Inflammatory macrophage (primary cell): ENCODE measurements at regions not wholly inside any gene's neighbourhood (a gene's known extent, or its start where the extent isn't known, plus 50 kb on each side); places are given as distances from the start of the nearest gene placed in this dataset.
"Not testable (repeated sequence)": the region's sequence is repeated elsewhere in the genome, so short reads cannot be mapped to it uniquely, and the experiment has no call there.

Source experiments
- DNase-seq, 2 donors: peaks; one replicate each; pipeline ENCODE4 v3.0.0-alpha.2; 2020 to 2022

DNA sequence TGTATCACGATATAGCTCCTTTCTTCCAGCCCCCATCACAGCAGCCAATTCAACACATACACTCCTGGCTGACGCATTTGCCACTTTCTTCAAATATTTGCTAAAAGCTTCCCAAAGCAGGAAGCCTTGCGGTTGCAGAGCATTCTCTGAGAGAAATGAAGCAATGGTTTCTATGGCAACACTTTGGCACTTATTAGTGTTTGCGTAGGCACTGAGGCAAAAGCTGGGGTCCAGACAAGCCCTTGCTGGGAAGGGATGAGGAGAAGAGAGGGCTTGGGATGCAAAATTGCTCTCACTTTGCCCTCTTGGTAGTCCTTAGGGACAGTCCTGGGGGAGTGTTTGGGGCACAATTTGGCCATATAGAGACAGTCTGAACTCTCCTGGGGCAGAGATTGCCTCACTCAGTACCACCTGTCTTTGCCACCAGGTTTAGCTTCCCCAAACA, 55.0 kb upstream of the PAK3 start:
- peak; percentile 50 to 60 for DNase-seq

DNA sequence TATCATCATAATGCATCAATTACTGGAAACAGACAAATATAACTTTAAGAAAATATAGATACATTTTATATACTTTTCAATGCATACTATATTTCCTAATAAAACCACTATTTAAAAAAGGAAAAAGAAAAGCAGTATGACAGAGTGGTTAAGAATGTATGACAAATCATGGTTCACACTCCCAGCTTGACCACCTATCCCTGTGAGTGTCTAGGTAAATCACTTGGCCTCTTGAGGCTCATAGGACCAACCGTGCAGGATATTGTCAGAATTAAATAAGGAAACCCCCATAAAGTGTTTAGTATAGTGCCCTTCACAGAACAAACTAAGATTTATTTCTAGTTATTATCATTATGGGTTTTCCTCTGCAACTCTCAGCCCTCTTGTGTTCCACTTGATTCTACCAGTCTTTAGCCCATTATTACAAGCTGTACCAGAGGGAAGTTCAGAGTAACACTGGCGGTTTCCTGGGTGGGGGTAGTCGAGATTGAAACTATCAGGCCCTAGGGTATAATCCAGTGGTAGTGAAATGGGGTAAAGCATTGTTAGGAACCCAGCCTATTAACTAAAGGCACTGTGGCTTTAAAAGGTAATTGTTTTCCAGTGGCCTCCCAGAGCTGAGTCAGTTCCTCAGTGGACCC, 55.5 kb upstream of the PAK3 start:
- DNase-seq: no peak

DNA sequence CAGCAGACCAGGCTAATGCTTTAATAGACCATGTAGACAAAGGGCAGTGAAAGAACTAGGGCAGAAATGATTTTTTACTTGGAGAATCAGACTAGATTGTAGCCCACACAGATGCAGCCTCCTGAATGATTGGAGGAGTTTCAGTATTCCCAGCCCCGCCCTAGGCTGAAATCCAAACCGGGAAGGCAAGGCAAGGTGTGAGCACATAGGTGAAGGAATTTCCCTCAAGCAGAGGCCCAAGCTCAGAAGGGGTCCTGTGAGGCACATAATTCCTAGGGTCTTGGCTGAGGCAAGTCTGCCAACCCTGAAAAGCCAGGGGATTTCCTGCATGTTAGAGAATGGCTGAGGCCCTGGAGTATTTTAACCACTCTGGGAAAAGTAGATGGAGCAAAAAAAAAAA, 56.4 kb upstream of the PAK3 start:
- no peak for DNase-seq

DNA sequence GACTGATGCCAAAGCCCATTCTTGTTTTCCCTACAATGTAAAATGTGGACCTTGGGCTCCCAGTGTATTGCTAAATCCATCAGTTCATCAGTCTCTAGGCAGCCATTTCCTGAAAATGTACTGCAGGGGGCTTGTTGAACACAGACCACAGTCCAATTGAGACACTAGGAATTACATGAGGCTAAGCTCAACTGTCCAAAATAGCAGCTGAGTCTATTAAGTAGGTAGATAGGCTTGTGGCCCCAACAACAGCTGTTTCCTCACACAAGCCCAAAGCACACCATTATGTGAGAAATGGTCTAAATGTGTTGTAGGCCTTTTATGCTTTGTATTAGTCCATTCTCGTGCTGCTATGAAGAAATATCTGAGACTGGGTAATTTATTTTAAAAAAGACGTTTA, 60.0 kb upstream of the PAK3 start:
- no peak for DNase-seq

DNA sequence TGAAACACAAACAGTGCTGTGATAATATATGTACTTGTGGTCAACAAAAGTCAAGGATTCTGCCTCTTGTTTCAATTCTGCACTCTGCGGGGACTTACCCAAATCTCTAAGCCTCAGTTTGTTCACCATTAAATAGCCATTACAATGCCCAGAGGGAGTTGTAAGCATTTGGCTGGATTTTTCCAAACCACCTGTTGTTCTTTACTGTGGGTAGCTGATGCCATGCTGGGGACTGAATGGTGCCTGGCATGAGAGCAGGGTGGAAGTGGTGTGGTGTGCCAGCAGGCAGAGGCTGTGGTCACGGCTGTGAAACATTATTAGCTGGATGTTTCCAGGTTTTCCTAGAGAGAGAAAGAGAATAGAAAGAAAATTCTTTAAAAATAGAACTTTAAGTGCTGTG, 60.7 kb upstream of the PAK3 start:
- DNase-seq: no peak

DNA sequence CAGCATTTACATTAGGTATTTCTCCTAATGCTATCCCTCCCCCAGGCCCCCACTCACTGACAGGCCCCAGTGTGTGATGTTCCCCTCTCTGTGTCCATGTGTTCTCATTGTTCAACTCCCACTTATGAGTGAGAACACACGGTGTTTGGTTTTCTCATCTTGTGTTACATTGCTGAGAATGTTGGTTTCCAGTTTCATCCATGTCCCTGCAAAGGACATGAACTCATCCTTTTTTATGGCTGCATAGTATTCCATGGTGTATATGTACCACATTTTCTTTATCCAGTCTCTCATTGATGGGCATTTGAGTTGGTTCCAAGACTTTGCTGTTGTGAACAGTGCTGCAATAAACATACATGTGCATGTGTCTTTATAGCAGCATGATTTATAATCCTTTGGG, 73.0 kb upstream of the PAK3 start:
- DNase-seq: not testable (repeated sequence)

DNA sequence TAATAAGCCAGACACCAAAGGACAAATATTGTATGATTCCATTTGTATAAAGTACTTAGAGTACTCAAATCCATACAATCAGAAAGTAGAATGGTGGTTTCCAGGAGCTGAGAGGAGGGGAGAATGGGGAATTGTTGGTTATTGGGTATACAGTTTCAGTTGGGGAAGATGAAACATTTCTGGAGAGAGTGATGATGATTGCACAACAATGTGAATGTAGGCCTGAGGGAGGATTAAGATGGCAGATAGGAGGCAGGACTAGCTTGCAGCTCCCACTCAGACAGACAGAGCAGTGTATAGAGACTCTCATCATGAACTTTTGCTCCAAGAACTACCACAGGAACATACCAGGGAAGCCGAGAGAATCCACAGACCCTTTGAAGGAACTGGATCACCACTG, 75.7 kb upstream of the PAK3 start:
- DNase-seq: no peak

DNA sequence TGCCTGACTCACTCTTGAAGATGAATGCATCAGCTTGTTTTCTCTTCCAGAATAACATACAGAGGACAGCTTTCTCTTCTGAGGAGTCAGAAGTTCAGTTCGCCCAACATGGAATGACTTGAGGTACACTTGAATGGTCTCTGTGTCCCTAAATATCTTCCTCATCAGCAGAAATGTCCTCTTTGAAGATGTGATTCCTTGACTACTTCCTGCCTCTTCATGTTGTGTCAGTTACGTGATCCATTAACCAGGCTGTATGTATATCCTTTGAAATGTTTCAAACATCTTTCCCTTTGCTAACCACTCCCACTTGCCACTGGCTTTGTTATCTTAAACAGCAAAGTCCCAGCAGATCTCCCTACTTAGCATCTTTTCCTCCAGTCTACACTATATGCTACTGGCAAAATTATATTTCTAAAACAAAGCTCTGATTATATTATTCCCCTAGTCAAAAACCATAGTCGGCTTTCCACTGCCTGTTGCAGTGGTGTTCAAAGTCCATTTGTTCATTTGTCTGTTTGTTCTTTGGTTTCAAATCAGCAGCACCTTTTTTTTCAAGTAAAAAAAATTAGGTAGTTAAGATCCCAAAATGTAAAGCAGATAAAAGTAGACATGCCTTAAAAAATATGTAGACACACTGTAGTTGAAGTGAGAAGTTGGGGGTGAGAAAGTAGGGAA, 82.1 kb upstream of the PAK3 start:
- no peak for DNase-seq

DNA sequence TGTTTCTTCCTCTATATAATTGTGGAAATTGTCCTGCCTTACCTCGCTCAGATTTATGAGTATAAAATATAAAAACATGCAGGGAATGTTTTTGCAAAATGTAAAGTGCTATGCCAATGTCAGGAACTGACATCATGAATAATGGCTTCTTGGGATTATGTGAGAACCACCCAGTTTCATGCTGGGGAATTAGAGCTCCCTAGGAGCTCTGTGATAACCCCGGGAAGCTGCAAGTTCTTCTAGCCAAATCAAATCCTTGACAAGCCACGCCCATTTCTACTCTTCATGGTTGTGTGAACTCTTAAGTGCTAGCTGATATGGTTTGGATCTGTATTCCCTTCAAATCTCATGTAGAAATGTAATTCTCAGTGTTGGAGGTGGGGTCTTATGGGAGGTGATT, 85.9 kb upstream of the PAK3 start:
- no peak for DNase-seq

DNA sequence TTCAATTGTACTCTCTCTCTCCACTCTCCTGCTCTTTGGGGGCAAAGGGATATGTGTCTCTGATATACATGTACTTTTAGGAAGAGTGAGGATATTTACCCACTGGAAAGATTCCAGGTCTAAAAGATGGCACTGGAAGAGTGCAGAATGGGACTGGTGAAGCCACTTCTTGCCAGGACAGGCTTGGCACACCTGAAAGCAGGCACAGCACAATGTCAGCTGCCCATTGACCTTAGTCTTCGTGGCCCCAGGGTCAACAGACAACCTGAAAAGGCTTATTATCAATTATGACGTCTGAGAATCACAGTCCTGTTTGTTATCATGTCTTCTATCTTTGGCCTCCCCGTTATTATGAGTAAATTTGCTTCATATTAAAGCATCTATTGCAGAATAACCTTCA, 86.7 kb upstream of the PAK3 start:
- no peak for DNase-seq

DNA sequence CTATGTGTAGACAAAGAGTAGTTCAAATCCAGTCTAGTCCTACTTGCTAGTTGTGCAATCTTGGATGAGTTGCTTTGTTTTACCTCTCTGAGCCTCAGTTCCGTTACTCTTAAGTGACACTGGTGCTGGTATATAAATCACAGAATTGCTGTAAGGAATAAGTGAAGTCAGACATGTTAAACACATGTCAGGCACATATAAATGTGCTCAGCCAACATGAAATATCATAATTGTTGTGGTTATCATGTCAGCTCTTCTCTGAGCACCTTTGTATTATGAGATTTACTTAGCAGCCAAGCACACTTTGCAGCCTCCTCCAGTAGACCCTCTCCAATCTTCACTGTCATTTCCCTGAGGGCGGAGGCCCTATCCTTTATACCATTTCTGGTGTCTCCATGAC, 87.9 kb upstream of the PAK3 start:
- DNase-seq: no peak

DNA sequence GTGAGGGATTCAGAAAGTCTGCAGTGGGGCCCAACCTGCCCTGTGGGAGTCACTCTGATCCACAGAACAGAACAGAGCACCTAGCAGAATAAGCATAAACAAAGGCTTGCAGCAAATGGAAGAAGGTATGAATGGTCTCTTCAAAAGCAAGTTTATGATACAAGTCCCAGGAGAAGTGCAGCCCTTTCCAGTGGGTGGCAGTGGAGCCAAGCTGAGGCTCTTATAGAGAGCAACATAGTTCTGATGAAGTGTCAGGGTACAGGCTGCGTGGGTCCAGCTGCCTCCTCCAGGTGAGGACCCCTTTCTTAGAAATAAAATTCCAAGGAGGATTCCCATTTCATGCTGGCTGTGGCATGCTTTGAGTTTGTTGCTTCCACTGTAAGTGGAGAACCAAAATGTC, 88.8 kb upstream of the PAK3 start:
- DNase-seq: no peak

DNA sequence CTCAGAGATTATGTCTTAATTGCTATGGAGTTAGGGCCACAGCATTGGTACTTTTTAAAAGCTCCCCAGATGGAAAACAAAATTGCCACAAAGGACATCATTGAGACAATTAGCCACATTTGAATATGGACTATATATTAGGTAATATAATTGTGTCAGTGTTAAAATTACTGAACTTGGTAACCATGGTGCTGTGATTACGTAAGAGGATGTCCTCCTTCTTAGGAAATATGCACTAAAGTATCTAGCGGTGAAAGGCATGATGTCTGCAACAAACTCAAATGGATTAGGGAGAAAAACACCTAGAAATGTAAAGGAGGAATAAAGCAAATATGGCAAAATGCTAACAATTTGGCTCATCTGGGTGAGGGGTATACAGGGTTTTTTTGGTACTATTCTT, 89.9 kb upstream of the PAK3 start:
- DNase-seq: peak; percentile 13 to 56

DNA sequence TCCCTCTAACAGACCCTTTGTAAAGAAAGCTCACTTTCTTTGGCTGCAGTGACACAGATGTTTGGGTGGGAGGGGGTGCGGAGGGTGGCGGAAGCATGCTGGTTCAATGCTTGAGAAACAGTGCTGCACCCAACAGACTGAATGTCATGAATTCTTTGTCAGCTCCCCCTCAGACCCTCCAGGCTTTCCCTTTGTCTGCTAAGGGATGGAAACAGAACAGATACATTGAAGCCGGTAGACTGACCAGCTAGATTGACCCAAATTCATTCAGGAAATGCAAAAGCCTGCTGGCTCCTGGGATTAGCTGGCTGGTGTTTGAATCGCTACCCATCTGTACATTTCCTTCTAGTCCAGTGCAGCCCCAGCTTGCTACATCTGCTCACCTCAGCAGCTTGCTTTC, 90.8 kb upstream of the PAK3 start:
- no peak for DNase-seq

DNA sequence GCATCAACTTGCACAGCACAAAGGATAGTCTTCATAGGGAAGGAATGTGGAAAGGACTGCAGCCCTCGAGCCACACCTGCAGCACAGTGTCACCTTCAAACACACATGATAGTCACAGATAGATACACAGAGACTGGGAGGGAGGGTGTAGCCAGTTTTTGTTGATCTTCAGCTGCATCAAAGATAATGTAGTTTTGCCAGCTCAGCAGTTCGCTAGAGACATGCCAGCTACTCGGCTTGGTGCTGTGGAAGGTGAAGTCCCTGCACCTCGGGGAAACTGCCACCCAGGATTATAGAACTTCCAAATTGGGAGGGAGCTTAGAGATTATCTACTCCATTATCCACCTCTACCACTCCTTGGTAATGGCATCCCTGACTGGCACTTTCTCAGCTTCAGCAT, 92.9 kb upstream of the PAK3 start:
- no peak for DNase-seq

DNA sequence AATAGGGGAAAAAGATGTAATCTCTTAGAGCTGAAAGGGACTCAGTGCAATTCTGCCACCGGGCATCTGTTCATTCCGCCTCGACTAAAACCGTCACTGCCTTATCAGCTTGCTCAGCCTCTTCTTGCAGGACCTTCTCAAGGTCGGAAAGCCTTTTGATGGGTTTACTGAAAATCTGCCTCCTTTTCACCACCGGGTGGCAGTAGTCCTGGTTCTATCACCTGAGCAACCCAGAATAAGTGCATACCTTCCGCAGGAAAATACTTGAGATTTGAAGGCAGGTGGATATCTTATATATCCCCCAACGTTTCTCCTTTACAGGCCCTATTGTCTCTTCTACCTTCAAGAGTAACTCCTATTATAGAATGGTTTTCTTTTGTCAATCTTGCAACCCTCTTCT, 103.4 kb upstream of the PAK3 start:
- DNase-seq: peak in 1 of 2 donors; percentile 2

DNA sequence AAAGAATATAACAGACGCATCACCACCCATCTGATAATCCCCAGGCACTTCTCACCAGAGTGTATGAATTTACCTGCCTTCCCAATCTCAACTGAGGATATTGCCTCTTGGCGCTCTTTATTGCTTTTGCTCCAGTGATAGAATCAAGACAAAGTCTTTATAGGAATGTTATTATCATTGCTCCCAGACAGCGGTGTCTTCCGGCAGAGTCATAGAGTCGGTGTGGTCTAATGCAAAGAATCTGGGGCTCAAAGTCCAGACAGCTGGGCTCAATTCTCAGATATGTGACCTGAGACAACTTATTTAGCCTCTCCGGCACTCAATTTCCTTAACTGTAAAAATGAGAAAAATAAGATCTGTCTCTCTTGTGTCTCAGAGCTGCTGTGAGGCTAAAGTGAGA, 106.1 kb upstream of the PAK3 start:
- DNase-seq: no peak

DNA sequence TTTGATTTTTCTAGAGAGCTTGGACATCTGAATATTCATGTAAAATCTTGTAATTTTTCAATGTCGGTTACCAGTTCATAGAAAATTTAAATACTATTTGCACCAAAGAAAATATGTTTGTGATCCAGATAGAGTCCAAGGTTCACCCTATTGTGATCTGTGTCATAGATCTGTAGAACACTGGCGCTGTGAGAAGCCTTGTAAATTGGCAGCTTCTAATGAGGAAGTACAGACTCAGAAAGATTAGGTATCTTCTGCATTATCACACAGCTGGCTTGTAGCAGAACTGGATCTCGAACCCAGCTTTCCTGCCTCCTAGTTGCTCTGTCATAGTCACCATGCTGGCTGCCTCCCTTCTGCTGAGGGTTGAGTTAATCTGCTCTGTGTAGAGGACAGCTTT, 106.5 kb upstream of the PAK3 start:
- no peak for DNase-seq

DNA sequence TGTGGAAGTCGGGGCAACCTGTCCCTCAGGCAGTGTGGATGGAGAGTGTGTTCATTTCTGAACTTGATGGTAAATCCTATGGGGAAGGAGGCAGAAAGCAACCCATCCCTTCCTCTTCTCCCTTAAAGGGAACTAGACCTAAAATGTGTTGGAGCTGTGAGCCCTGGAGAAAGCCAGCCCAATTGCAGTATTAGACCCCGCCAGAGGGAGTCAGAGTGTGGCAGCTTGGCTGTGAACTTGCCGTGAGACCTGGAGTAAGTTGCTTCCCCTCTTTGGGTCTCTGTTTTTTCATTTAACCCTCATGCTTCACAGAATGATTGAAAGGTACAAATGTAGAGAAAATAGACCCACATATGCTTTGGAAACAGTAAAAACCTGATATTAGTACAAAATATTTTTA, 108.7 kb upstream of the PAK3 start:
- peak in 1 of 2 donors; percentile 1 for DNase-seq

DNA sequence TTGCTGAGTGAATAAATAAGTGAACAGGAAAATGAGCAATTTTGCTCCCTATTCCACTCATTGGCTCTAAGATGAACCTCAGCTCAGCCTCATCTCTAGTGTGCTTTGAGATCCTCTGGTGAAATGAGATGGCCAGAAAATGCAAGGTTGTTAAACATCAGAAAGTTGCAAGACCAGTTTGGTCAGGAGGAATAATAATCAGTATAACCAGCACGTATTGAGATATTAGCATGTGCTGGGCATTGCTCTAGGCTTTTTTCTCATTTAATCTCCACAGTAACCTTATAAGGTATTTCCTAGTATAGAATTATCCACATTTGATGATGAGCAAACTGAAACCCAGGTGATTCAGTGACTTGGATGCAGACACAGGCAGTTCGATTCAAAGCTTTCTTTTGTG, 110.5 kb upstream of the PAK3 start:
- no peak for DNase-seq

DNA sequence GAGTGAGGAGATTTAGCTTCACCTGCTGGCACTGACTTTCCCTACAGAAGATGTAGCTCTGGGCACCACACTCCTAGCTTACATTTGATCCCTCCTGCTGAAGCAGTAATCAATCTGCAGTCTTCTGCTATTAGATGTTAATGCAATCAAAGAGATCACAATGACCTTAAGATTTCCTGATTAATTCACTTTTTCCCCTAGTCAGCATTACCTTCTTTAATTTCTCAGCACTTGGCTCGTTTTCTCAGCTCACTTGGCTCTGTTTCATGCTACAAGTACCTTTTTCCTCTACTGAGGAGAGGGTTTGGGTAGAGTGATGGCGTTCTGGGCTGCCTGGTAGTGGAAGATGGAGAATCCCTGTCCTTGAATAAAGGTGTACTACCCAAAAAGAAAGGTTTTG, 113.0 kb upstream of the PAK3 start:
- no peak for DNase-seq

DNA sequence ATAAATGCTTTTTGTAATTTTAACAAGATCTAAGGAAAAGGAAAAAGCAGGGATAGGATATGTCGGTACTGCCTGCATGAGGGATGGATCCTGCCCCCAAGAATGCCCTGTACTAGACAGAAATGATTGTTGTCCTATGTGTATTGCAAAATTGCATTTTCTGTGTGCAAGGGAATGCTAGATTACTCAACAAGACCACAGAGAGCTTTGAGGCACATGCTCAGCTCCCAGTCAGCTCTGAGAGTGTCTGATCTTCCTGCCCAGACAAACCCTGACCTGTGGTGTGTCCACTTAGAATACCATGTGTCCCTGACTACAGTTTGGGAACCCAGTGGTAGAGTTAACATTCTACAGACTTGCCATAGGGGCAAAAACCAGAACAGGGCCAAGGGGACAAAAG, 129.2 kb upstream of the PAK3 start:
- no peak for DNase-seq

DNA sequence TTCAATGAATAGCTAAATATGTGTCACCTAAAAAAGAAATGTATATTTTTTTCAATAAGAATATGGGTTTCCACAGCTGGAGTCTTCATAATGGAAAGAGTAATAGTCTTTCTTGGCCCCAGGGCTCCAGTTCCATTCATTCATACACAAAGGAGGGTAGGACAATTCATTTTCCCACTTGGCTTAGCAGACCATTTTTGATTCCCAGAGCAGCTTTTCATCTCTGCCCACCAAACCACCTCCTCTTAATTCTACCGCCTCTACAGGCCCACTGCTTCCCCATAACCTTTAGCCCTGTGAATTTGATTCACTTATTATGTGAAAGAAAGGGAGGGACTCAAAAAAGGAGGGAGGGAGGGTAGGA, 129.9 kb upstream of the PAK3 start:
- no peak for DNase-seq

DNA sequence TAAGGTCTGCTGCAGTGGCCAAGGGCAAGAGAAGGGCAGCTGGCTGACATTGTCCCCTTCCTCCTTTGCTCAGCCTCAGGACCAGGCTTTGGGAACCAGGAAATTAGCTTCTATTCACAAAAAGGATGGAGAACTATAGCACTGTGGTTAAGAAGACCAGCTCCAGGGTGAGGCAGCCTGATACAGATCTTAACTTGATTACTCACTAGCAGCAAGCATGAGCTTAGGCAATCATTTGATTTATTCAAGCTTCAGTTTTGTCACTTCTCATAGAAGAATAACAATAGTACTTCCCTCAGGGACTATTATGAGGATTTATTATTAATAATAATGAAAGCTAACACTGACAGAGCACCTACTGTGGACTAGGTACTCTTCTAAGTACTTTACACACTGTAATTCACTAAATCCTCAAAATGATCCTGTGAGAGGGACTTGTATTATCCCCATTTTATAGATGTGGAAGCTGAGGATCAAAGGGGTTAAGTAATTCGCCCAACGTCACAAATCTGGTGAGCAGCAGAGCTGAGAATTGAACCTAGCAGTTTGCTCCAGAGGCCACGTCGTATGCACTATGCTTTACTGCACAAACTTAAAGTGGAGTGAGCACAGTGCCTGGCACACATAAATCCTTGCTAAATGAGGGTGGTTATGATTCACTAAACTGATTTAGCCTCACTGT, 130.4 kb upstream of the PAK3 start:
- DNase-seq: no peak
